Gastrocnemius medialis (tissue), 4 donors: ENCODE measurements at regions not wholly inside any gene's neighbourhood (a gene's known extent, or its start where the extent isn't known, plus 50 kb on each side); places are given as distances from the start of the nearest gene placed in this dataset.

ENCODE experiments used
- CTCF ChIP-seq, 5 experiments: fragments of 450-650 bp in 3 of 5; fragments of 200-600 bp in 2 of 5; sonication (generic) in 2 of 5; IDR thresholded peaks in 4 of 5; conservative IDR thresholded peaks in 1 of 5; 1 replicate in 4 of 5; 2 replicates in 1 of 5; pipeline ENCODE4 v1.5.1; 2016 to 2019; ENCODE audit warnings: antibody characterized with exemption in 5 of 5, mild to moderate bottlenecking in 3 of 5, moderate library complexity in 3 of 5
- POLR2A ChIP-seq, 2 donors: fragments of 450-650 bp; IDR thresholded peaks; one replicate each; pipeline ENCODE4 v1.6.1; 2017; ENCODE audit warnings: antibody characterized with exemption in 2 of 2, mild to moderate bottlenecking in 2 of 2, moderate library complexity in 2 of 2

GRCh38 chr9:113795811-113796392 lies 80.2 kb upstream of the ZNF618 start:
- no peak for TF ChIP-seq POLR2A (IDR thresholded peaks at IDR 0.05)
- TF ChIP-seq CTCF (IDR thresholded peaks at IDR 0.05 in 4 of 5, conservative IDR thresholded peaks at IDR 0.05 in 1 of 5) = no peak
